ENCODE measurements at regions not wholly inside any gene's neighbourhood (a gene's known extent, or its start where the extent isn't known, plus 50 kb on each side); places are given as distances from the start of the nearest gene placed in this dataset.

- CTCF ChIA-PET: no interaction called here
- POLR2A ChIA-PET: no interaction called here
- no peak overlapping the region for H3K4me3 ChIP-seq (ENCODE audit: low read depth, low read length)
- TF ChIP-seq CTCF (IDR thresholded peaks at IDR 0.05; ENCODE audit: insufficient read depth, low read length, missing control alignments): no peak
- no peak for DNase-seq (ENCODE audit: low read depth, low spot score)
Observed at GRCh38 chr5:62041156-62041756, 264.8 kb upstream of the KIF2A start.

GRCh38 chr5:62042007-62042406 is 264.0 kb upstream of the KIF2A start:
- POLR2A ChIA-PET: no interaction called here
- TF ChIP-seq CTCF (IDR thresholded peaks at IDR 0.05; ENCODE audit: insufficient read depth, low read length, missing control alignments): no peak
- CTCF ChIA-PET: no interaction called here

GRCh38 chr5:62043289-62044280 is 262.4 kb upstream of the KIF2A start:
- POLR2A ChIA-PET: no interaction called here
- CTCF ChIA-PET: no interaction called here

More at GRCh38 chr5:62042007-62042406, 264.0 kb upstream of the KIF2A start:
- H3K4me3 ChIP-seq (ENCODE audit: low read depth, low read length): no peak overlapping the region
- no peak for DNase-seq (ENCODE audit: low read depth, low spot score)

GRCh38 chr5:62044989-62045388 is 261.0 kb upstream of the KIF2A start:
- TF ChIP-seq CTCF (IDR thresholded peaks at IDR 0.05; ENCODE audit: insufficient read depth, low read length, missing control alignments): no peak
- no peak overlapping the region for H3K4me3 ChIP-seq (ENCODE audit: low read depth, low read length)
- DNase-seq (ENCODE audit: low read depth, low spot score): no peak
- CTCF ChIA-PET: no interaction called here
- POLR2A ChIA-PET: no interaction called here

More at GRCh38 chr5:62043289-62044280, 262.4 kb upstream of the KIF2A start:
- TF ChIP-seq CTCF (IDR thresholded peaks at IDR 0.05; ENCODE audit: insufficient read depth, low read length, missing control alignments): no peak
- H3K4me3 ChIP-seq (ENCODE audit: low read depth, low read length): no peak overlapping the region
- DNase-seq (ENCODE audit: low read depth, low spot score): no peak

- DNase-seq (ENCODE audit: low read depth, low spot score): no peak
- POLR2A ChIA-PET: no interaction called here
- no peak overlapping the region for H3K4me3 ChIP-seq (ENCODE audit: low read depth, low read length)
- CTCF ChIA-PET: no interaction called here
- no peak for TF ChIP-seq CTCF (IDR thresholded peaks at IDR 0.05; ENCODE audit: insufficient read depth, low read length, missing control alignments)
Observed at GRCh38 chr5:62046191-62046590, 259.8 kb upstream of the KIF2A start.

GRCh38 chr5:62051747-62052146 is 254.3 kb upstream of the KIF2A start:
- no peak for TF ChIP-seq CTCF (IDR thresholded peaks at IDR 0.05; ENCODE audit: insufficient read depth, low read length, missing control alignments)
- ChIA-PET POLR2A (no interaction called here), CTCF (no interaction called here)
- DNase-seq (ENCODE audit: low read depth, low spot score): no peak
- no peak overlapping the region for H3K4me3 ChIP-seq (ENCODE audit: low read depth, low read length)
